HepG2 (cell line): ENCODE measurements at regions not wholly inside any gene's neighbourhood (a gene's known extent, or its start where the extent isn't known, plus 50 kb on each side); places are given as distances from the start of the nearest gene placed in this dataset.

ENCODE experiments used
- CSRNP1 ChIP-seq: sonication (generic); formaldehyde crosslinking; IDR thresholded peaks from 2 replicates; pipeline ENCODE4 v1.8.1; 2023; ENCODE audit warnings: mild to moderate bottlenecking, missing genetic modification reagents
- ETV6 ChIP-seq: sonication (generic); formaldehyde crosslinking; conservative IDR thresholded peaks from 2 replicates; pipeline ENCODE4 v1.4.0; 2020; ENCODE audit warnings: missing genetic modification reagents
- MATR3 ChIP-seq: sonication (generic); formaldehyde crosslinking; IDR thresholded peaks from 2 replicates; pipeline ENCODE4 v1.4.0; 2020; ENCODE audit warnings: missing genetic modification reagents
- SKIL ChIP-seq: sonication (generic); formaldehyde crosslinking; IDR thresholded peaks from 2 replicates; pipeline ENCODE4 v1.8.0; 2022; ENCODE audit warnings: missing genetic modification reagents, mild to moderate bottlenecking, moderate library complexity, borderline replicate concordance
- SNAI1 ChIP-seq: sonication (generic); formaldehyde crosslinking; IDR thresholded peaks from 2 replicates; pipeline ENCODE4 v1.5.0; 2020; ENCODE audit warnings: mild to moderate bottlenecking, missing genetic modification reagents, borderline replicate concordance
- TEAD3 ChIP-seq: optimal IDR thresholded peaks from 2 replicates; pipeline ENCODE3; 2016; ENCODE audit warnings: borderline replicate concordance
- ZBED4 ChIP-seq: sonication (generic); formaldehyde crosslinking; IDR thresholded peaks from 2 replicates; pipeline ENCODE4 v1.4.0; 2020; ENCODE audit warnings: missing genetic modification reagents, borderline replicate concordance
- ZMYM2 ChIP-seq: sonication (generic); formaldehyde crosslinking; IDR thresholded peaks from 2 replicates; pipeline ENCODE4 v1.8.0; 2022; ENCODE audit warnings: mild to moderate bottlenecking, missing genetic modification reagents
- ZNF224 ChIP-seq: sonication (generic); formaldehyde crosslinking; IDR thresholded peaks from 2 replicates; pipeline ENCODE4 v1.5.0; 2020; ENCODE audit warnings: mild to moderate bottlenecking, missing genetic modification reagents
- ZNF232 ChIP-seq: sonication (generic); formaldehyde crosslinking; IDR thresholded peaks from 2 replicates; pipeline ENCODE4 v1.4.0; 2020; ENCODE audit warnings: missing genetic modification reagents, borderline replicate concordance
- ZNF296 ChIP-seq: sonication (generic); formaldehyde crosslinking; conservative IDR thresholded peaks from 2 replicates; pipeline ENCODE4 v1.5.0; 2020; ENCODE audit warnings: mild to moderate bottlenecking, missing genetic modification reagents
- ZNF556 ChIP-seq: sonication (generic); formaldehyde crosslinking; IDR thresholded peaks from 2 replicates; pipeline ENCODE4 v1.4.0; 2020; ENCODE audit warnings: mild to moderate bottlenecking, missing genetic modification reagents, borderline replicate concordance
- ZSCAN30 ChIP-seq: sonication (generic); formaldehyde crosslinking; IDR thresholded peaks from 2 replicates; pipeline ENCODE4 v1.5.0; 2020; ENCODE audit warnings: mild to moderate bottlenecking, missing genetic modification reagents
- TF ChIP-seq, protein P1 (sequence below): sonication (generic); formaldehyde crosslinking; IDR thresholded peaks from 2 replicates; pipeline ENCODE4 v1.5.0; 2020; ENCODE audit warnings: mild to moderate bottlenecking, missing genetic modification reagents, moderate library complexity
- TF ChIP-seq, protein P2 (sequence below): sonication (generic); formaldehyde crosslinking; IDR thresholded peaks from 2 replicates; pipeline ENCODE4 v1.4.0; 2020; ENCODE audit warnings: mild to moderate bottlenecking, missing genetic modification reagents

GRCh38 chr2:88321449-88322248 is 130.8 kb downstream of the FOXI3 start (continued):
- TF ChIP-seq, protein P1, sequence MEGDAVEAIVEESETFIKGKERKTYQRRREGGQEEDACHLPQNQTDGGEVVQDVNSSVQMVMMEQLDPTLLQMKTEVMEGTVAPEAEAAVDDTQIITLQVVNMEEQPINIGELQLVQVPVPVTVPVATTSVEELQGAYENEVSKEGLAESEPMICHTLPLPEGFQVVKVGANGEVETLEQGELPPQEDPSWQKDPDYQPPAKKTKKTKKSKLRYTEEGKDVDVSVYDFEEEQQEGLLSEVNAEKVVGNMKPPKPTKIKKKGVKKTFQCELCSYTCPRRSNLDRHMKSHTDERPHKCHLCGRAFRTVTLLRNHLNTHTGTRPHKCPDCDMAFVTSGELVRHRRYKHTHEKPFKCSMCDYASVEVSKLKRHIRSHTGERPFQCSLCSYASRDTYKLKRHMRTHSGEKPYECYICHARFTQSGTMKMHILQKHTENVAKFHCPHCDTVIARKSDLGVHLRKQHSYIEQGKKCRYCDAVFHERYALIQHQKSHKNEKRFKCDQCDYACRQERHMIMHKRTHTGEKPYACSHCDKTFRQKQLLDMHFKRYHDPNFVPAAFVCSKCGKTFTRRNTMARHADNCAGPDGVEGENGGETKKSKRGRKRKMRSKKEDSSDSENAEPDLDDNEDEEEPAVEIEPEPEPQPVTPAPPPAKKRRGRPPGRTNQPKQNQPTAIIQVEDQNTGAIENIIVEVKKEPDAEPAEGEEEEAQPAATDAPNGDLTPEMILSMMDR = no peak
- TF ChIP-seq ZBED4 (CRISPR knock-in tag) = no peak
- TF ChIP-seq, protein P2, sequence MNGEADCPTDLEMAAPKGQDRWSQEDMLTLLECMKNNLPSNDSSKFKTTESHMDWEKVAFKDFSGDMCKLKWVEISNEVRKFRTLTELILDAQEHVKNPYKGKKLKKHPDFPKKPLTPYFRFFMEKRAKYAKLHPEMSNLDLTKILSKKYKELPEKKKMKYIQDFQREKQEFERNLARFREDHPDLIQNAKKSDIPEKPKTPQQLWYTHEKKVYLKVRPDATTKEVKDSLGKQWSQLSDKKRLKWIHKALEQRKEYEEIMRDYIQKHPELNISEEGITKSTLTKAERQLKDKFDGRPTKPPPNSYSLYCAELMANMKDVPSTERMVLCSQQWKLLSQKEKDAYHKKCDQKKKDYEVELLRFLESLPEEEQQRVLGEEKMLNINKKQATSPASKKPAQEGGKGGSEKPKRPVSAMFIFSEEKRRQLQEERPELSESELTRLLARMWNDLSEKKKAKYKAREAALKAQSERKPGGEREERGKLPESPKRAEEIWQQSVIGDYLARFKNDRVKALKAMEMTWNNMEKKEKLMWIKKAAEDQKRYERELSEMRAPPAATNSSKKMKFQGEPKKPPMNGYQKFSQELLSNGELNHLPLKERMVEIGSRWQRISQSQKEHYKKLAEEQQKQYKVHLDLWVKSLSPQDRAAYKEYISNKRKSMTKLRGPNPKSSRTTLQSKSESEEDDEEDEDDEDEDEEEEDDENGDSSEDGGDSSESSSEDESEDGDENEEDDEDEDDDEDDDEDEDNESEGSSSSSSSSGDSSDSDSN (CRISPR knock-in tag) = 0 out of 2 replicates have a peak, but pooled peaks have one; percentile 34
- TF ChIP-seq SNAI1 = no peak
- TF ChIP-seq ZNF232 (CRISPR knock-in tag) = no peak
- TF ChIP-seq ZNF224 = no peak
- TF ChIP-seq CSRNP1 (CRISPR knock-in tag) = no peak
- TF ChIP-seq ZMYM2 (CRISPR knock-in tag) = no peak
- no peak for TF ChIP-seq MATR3
- TF ChIP-seq SKIL (CRISPR knock-in tag) = no peak
- no peak for TF ChIP-seq ZNF556 (CRISPR knock-in tag)
- peak; percentile 72 for TF ChIP-seq TEAD3 (CRISPR knock-in tag)
- TF ChIP-seq ZNF296 (CRISPR knock-in tag) = no peak
- TF ChIP-seq ETV6 (CRISPR knock-in tag) = no peak
- TF ChIP-seq ZSCAN30 (CRISPR knock-in tag) = no peak
